Neural cell (in vitro differentiated cells): ENCODE measurements at regions not wholly inside any gene's neighbourhood (a gene's known extent, or its start where the extent isn't known, plus 50 kb on each side); places are given as distances from the start of the nearest gene placed in this dataset.

ENCODE experiments used
- H2AFZ ChIP-seq: fragments of 200-600, 300-800 bp; sonication (generic), shearing (Covaris generic); 2 replicates; pipeline ENCODE4 v1.6.0; 2014; ENCODE audit warnings: low read depth, mild to moderate bottlenecking, antibody characterized with exemption, low read length, moderate library complexity
- H3F3A ChIP-seq: fragments of 200-600 bp; shearing (Covaris generic); 2 replicates; pipeline ENCODE4 v1.6.1; 2016; ENCODE audit warnings: mild to moderate bottlenecking, moderate library complexity, mixed read lengths, antibody characterized with exemption, low read length; ENCODE audit not compliant: insufficient read depth, poor library complexity, severe bottlenecking
- H3K27ac ChIP-seq: fragments of 200-600, 300-800 bp; sonication (generic), shearing (Covaris generic); 2 replicates; pipeline ENCODE4 v1.5.1; 2014; ENCODE audit warnings: mild to moderate bottlenecking, low read length, moderate library complexity
- H3K27me3 ChIP-seq: fragments of 300-800, 200-600 bp; sonication (generic), shearing (Covaris generic); 2 replicates; pipeline ENCODE4 v1.6.0; 2014; ENCODE audit warnings: mild to moderate bottlenecking, low read depth, low read length, moderate library complexity; ENCODE audit not compliant: insufficient read depth
- H3K36me3 ChIP-seq: fragments of 300-800, 200-600 bp; sonication (generic), shearing (Covaris generic); 2 replicates; pipeline ENCODE4 v1.5.1; 2014; ENCODE audit warnings: mild to moderate bottlenecking, antibody characterized with exemption, low read length, moderate library complexity; ENCODE audit not compliant: insufficient read depth
- H3K4me2 ChIP-seq: fragments of 300-800, 200-600 bp; sonication (generic), shearing (Covaris generic); 2 replicates; pipeline ENCODE4 v1.6.0; 2014; ENCODE audit warnings: mild to moderate bottlenecking, low read length
- H3K4me3 ChIP-seq: fragments of 300-800, 200-600 bp; sonication (generic), shearing (Covaris generic); 2 replicates; pipeline ENCODE4 v1.5.1; 2014; ENCODE audit warnings: mild to moderate bottlenecking, low read length, moderate library complexity
- H3K79me2 ChIP-seq: fragments of 200-600 bp; shearing (Covaris generic); replicated peaks from 2 replicates; pipeline ENCODE4 v1.6.0; 2014; ENCODE audit warnings: mild to moderate bottlenecking, low read length, moderate library complexity; ENCODE audit not compliant: insufficient read depth
- H3K9ac ChIP-seq: fragments of 300-800, 200-600 bp; sonication (generic), shearing (Covaris generic); 2 replicates; pipeline ENCODE4 v1.6.1; 2016; ENCODE audit warnings: mild to moderate bottlenecking, low read length, mixed read lengths
- H3K9me2 ChIP-seq: fragments of 200-600 bp; shearing (Covaris generic); 2 replicates; pipeline ENCODE4 v1.6.1; 2016; ENCODE audit warnings: mild to moderate bottlenecking, low read length, mixed read lengths; ENCODE audit not compliant: insufficient read depth
- H3K9me3 ChIP-seq: fragments of 200-600, 300-800 bp; sonication (generic), shearing (Covaris generic); 2 replicates; pipeline ENCODE4 v1.6.1; 2016; ENCODE audit warnings: mild to moderate bottlenecking, mixed run types, low read length, moderate library complexity, mixed read lengths
- H4K20me1 ChIP-seq: fragments of 200-600 bp; shearing (Covaris generic); 2 replicates; pipeline ENCODE4 v1.6.1; 2016; ENCODE audit warnings: mild to moderate bottlenecking, mixed run types; ENCODE audit not compliant: insufficient read depth
- EP300 ChIP-seq: fragments of 450-650 bp; conservative IDR thresholded peaks from 2 replicates; pipeline ENCODE4 v1.6.1; 2014; ENCODE audit warnings: antibody characterized with exemption, mild to moderate bottlenecking, moderate library complexity; ENCODE audit not compliant: poor library complexity, severe bottlenecking
- EZH2 ChIP-seq: fragments of 200-600, 300-800 bp; shearing (Covaris generic), sonication (generic); IDR thresholded peaks from 2 replicates; pipeline ENCODE4 v1.6.1; 2014; ENCODE audit warnings: antibody characterized with exemption, low read length, borderline replicate concordance, mild to moderate bottlenecking; ENCODE audit not compliant: insufficient read depth, poor library complexity, severe bottlenecking
- MXI1 ChIP-seq: fragments of 450-650 bp; conservative IDR thresholded peaks from 2 replicates; pipeline ENCODE4 v1.6.1; 2014; ENCODE audit warnings: antibody characterized with exemption, mild to moderate bottlenecking; ENCODE audit not compliant: poor library complexity, severe bottlenecking
- POLR2AphosphoS5 ChIP-seq: IDR thresholded peaks from 2 replicates; pipeline ENCODE4 v1.6.1; 2012
- RAD21 ChIP-seq: fragments of 450-650 bp; conservative IDR thresholded peaks from 2 replicates; pipeline ENCODE4 v1.6.1; 2014; ENCODE audit warnings: antibody characterized with exemption, mild to moderate bottlenecking, moderate library complexity
- SMC3 ChIP-seq: fragments of 450-650 bp; conservative IDR thresholded peaks from 2 replicates; pipeline ENCODE4 v1.6.1; 2014; ENCODE audit warnings: antibody characterized with exemption, mild to moderate bottlenecking, moderate library complexity; ENCODE audit not compliant: poor library complexity
- TAF1 ChIP-seq: IDR thresholded peaks from 2 replicates; pipeline ENCODE4 v1.6.1; 2012; ENCODE audit warnings: low read depth
- TF ChIP-seq, protein P1 (sequence below): fragments of 450-650 bp; IDR thresholded peaks from 2 replicates; pipeline ENCODE4 v1.5.1; 2014; ENCODE audit warnings: antibody characterized with exemption, mild to moderate bottlenecking, moderate library complexity; ENCODE audit not compliant: poor library complexity, severe bottlenecking
- TF ChIP-seq, protein P2 (sequence below): IDR thresholded peaks from 2 replicates; pipeline ENCODE4 v1.6.1; 2012; ENCODE audit warnings: borderline replicate concordance

DNA sequence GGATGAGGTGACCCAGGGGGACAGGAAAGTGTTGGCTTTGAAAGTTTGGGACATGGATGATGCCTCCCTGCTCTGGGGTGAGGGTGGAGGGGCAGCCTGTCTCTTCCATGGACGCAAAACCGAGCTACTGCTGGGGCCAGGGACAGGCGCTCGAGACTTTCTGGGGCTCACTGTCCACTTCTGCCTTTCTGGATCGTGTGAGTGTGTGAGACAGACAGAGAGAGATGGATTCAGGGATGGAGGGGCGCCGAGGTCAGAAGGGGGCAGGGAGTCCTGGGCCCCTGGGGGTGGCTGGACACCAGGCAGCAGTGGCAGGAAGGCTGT, 78.0 kb upstream of the GATA5 start:
- Histone ChIP-seq H3K36me3 (no peaks in the 10 kb centered on the region), H3K27ac (no peak overlapping the region), H3K9me3 (no peaks in the 10 kb centered on the region), H3K79me2 (no peaks in the 10 kb centered on the region), H3K9me2 (no peaks in the 10 kb centered on the region), H3K4me3 (no peak overlapping the region), H3K9ac (no peak overlapping the region), H3K27me3 (peaks cover 26% of the 10 kb centered on the region), H3F3A (no peaks in the 10 kb centered on the region), H2AFZ (no peak overlapping the region), H3K4me2 (no peak overlapping the region), H4K20me1 (no peaks in the 10 kb centered on the region)
- TF ChIP-seq, protein P1, sequence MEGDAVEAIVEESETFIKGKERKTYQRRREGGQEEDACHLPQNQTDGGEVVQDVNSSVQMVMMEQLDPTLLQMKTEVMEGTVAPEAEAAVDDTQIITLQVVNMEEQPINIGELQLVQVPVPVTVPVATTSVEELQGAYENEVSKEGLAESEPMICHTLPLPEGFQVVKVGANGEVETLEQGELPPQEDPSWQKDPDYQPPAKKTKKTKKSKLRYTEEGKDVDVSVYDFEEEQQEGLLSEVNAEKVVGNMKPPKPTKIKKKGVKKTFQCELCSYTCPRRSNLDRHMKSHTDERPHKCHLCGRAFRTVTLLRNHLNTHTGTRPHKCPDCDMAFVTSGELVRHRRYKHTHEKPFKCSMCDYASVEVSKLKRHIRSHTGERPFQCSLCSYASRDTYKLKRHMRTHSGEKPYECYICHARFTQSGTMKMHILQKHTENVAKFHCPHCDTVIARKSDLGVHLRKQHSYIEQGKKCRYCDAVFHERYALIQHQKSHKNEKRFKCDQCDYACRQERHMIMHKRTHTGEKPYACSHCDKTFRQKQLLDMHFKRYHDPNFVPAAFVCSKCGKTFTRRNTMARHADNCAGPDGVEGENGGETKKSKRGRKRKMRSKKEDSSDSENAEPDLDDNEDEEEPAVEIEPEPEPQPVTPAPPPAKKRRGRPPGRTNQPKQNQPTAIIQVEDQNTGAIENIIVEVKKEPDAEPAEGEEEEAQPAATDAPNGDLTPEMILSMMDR = no peak
- TF ChIP-seq POLR2AphosphoS5 = no peak
- no peak for TF ChIP-seq EP300
- TF ChIP-seq TAF1 = no peak
- no peak for TF ChIP-seq MXI1
- no peak for TF ChIP-seq RAD21
- TF ChIP-seq, protein P2, sequence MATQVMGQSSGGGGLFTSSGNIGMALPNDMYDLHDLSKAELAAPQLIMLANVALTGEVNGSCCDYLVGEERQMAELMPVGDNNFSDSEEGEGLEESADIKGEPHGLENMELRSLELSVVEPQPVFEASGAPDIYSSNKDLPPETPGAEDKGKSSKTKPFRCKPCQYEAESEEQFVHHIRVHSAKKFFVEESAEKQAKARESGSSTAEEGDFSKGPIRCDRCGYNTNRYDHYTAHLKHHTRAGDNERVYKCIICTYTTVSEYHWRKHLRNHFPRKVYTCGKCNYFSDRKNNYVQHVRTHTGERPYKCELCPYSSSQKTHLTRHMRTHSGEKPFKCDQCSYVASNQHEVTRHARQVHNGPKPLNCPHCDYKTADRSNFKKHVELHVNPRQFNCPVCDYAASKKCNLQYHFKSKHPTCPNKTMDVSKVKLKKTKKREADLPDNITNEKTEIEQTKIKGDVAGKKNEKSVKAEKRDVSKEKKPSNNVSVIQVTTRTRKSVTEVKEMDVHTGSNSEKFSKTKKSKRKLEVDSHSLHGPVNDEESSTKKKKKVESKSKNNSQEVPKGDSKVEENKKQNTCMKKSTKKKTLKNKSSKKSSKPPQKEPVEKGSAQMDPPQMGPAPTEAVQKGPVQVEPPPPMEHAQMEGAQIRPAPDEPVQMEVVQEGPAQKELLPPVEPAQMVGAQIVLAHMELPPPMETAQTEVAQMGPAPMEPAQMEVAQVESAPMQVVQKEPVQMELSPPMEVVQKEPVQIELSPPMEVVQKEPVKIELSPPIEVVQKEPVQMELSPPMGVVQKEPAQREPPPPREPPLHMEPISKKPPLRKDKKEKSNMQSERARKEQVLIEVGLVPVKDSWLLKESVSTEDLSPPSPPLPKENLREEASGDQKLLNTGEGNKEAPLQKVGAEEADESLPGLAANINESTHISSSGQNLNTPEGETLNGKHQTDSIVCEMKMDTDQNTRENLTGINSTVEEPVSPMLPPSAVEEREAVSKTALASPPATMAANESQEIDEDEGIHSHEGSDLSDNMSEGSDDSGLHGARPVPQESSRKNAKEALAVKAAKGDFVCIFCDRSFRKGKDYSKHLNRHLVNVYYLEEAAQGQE = no peak
- no peak for TF ChIP-seq SMC3
- TF ChIP-seq EZH2 = no peak

- Histone ChIP-seq H3K27ac (no peak overlapping the region), H3K4me2 (no peak overlapping the region), H3K27me3 (peaks cover 26% of the 10 kb centered on the region), H3K79me2 (no peaks in the 10 kb centered on the region), H3K4me3 (no peak overlapping the region), H4K20me1 (no peaks in the 10 kb centered on the region), H3K9me3 (no peaks in the 10 kb centered on the region), H3K9me2 (no peaks in the 10 kb centered on the region), H2AFZ (no peak overlapping the region), H3K36me3 (no peaks in the 10 kb centered on the region), H3F3A (no peaks in the 10 kb centered on the region), H3K9ac (no peak overlapping the region)
- TF ChIP-seq SMC3 = no peak
These were observed 78.6 kb upstream of the GATA5 start for GRCh38 chr20:62554214-62554897.
